ENCODE measurements at regions not wholly inside any gene's neighbourhood (a gene's known extent, or its start where the extent isn't known, plus 50 kb on each side); places are given as distances from the start of the nearest gene placed in this dataset.
"Not testable (repeated sequence)": the region's sequence is repeated elsewhere in the genome, so short reads cannot be mapped to it uniquely, and the experiment has no call there.

DNA sequence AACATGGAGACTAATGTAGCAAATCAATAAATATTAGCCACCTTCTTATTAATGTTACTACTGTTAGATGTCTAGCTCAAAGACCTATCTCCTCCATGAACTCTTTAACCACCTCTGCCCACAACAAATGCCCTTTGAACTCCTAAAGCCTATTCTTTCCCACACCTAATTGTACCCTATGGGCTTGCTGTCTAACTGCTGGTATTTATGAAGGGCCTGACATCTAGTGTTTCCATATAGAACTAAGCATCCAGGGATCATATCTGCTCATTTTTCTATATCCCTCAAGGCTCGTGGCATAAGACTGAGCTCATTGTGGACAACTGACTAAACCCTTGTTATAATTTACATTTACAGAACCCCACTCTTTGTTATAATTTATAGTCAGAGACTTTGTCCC lies 109.8 kb downstream of the TRIM69 start:
- TF ChIP-seq, protein P1, sequence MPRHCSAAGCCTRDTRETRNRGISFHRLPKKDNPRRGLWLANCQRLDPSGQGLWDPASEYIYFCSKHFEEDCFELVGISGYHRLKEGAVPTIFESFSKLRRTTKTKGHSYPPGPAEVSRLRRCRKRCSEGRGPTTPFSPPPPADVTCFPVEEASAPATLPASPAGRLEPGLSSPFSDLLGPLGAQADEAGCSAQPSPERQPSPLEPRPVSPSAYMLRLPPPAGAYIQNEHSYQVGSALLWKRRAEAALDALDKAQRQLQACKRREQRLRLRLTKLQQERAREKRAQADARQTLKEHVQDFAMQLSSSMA (CRISPR knock-in tag; IDR thresholded peaks at IDR 0.05): not testable (repeated sequence)
- TF ChIP-seq RAD21 (CRISPR knock-in tag; conservative IDR thresholded peaks at IDR 0.05 in 1 of 2, IDR thresholded peaks at IDR 0.05 in 1 of 2); JUND (IDR thresholded peaks at IDR 0.05; ENCODE audit: borderline replicate concordance, low read depth, low read length); JUND (tag; IDR thresholded peaks at IDR 0.05; ENCODE audit: borderline replicate concordance, low read depth, low read length); HMG20A (CRISPR knock-in tag; conservative IDR thresholded peaks at IDR 0.05); EZH2 (IDR thresholded peaks at IDR 0.05; ENCODE audit: borderline replicate concordance, low read depth, low read length): not testable (repeated sequence)
- TF ChIP-seq, protein P2, sequence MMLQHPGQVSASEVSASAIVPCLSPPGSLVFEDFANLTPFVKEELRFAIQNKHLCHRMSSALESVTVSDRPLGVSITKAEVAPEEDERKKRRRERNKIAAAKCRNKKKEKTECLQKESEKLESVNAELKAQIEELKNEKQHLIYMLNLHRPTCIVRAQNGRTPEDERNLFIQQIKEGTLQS (IDR thresholded peaks at IDR 0.05): not testable (repeated sequence)
- TF ChIP-seq, protein P2 (CRISPR knock-in tag; conservative IDR thresholded peaks at IDR 0.05): not testable (repeated sequence)
- TF ChIP-seq, protein P3, sequence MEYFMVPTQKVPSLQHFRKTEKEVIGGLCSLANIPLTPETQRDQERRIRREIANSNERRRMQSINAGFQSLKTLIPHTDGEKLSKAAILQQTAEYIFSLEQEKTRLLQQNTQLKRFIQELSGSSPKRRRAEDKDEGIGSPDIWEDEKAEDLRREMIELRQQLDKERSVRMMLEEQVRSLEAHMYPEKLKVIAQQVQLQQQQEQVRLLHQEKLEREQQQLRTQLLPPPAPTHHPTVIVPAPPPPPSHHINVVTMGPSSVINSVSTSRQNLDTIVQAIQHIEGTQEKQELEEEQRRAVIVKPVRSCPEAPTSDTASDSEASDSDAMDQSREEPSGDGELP (CRISPR knock-in tag; IDR thresholded peaks at IDR 0.05; ENCODE audit: borderline replicate concordance): not testable (repeated sequence)
- TF ChIP-seq, protein P4, sequence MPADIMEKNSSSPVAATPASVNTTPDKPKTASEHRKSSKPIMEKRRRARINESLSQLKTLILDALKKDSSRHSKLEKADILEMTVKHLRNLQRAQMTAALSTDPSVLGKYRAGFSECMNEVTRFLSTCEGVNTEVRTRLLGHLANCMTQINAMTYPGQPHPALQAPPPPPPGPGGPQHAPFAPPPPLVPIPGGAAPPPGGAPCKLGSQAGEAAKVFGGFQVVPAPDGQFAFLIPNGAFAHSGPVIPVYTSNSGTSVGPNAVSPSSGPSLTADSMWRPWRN (IDR thresholded peaks at IDR 0.05; ENCODE audit: low read depth): not testable (repeated sequence)
- TF ChIP-seq, protein P5, sequence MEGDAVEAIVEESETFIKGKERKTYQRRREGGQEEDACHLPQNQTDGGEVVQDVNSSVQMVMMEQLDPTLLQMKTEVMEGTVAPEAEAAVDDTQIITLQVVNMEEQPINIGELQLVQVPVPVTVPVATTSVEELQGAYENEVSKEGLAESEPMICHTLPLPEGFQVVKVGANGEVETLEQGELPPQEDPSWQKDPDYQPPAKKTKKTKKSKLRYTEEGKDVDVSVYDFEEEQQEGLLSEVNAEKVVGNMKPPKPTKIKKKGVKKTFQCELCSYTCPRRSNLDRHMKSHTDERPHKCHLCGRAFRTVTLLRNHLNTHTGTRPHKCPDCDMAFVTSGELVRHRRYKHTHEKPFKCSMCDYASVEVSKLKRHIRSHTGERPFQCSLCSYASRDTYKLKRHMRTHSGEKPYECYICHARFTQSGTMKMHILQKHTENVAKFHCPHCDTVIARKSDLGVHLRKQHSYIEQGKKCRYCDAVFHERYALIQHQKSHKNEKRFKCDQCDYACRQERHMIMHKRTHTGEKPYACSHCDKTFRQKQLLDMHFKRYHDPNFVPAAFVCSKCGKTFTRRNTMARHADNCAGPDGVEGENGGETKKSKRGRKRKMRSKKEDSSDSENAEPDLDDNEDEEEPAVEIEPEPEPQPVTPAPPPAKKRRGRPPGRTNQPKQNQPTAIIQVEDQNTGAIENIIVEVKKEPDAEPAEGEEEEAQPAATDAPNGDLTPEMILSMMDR (IDR thresholded peaks at IDR 0.05 in 2 of 3, conservative IDR thresholded peaks at IDR 0.05 in 1 of 3; ENCODE audit: insufficient read depth in 2 of 3, low read depth in 1 of 3, low read length in 3 of 3): not testable (repeated sequence)

Measured in K562 (cell line).